ENCODE measurements at regions not wholly inside any gene's neighbourhood (a gene's known extent, or its start where the extent isn't known, plus 50 kb on each side); places are given as distances from the start of the nearest gene placed in this dataset.

DNA sequence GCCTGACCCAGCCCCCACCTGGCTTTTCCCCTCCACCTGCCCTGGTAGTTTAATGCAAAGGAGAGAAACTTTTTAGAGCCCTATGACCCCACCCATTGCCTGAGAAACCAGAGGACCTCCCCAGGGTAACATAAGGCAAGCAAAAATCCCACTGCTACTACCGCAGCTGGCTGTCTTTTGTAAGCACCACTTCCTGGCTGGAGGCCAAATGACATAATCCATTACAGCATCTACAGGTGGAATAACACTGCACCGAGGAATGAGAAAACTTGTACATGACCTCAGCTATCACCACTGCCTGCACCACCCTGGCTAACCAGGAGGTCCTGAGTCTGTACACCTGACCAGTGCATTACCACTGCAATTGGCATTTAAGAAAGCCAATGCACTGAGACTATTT lies 149.6 kb upstream of the GALNT5 start:
- 8% methylated on average over 2 of the region's 2 CpGs for WGBS (ENCODE audit: low lambda C conversion rate)
- CTCF ChIA-PET (ENCODE audit: low intra/inter-chr PET ratio, low total read pairs) = no interaction called here
- Histone ChIP-seq H3K4me1 (ENCODE audit: insufficient read depth, low read length) (no peaks in the 10 kb centered on the region), H2AFZ (ENCODE audit: low read length) (no peak overlapping the region), H3K27me3 (ENCODE audit: control insufficient read depth in 1 of 2, insufficient read depth in 2 of 2, low read length in 2 of 2) (no peaks in the 10 kb centered on the region), H3K4me2 (ENCODE audit: low read depth, low read length) (no peak overlapping the region), H3K9me3 (ENCODE audit: low read length) (peaks cover 64% of the 10 kb centered on the region), H4K20me1 (ENCODE audit: insufficient read depth, low read length) (no peaks in the 10 kb centered on the region), H3K36me3 (replicated peaks in 1 of 2; ENCODE audit: control insufficient read depth in 1 of 2, insufficient read depth in 2 of 2, low read length in 2 of 2) (no peaks in the 10 kb centered on the region), H3K9ac (ENCODE audit: insufficient read depth, low read depth, low read length) (no peak overlapping the region), H3K4me3 (replicated peaks in 1 of 3; ENCODE audit: insufficient read depth in 1 of 3, low read depth in 2 of 3, low read length in 3 of 3) (no peak overlapping the region), H3K79me2 (ENCODE audit: insufficient read depth, low read length) (no peaks in the 10 kb centered on the region), H3K27ac (ENCODE audit: extremely low read length, insufficient read depth, low read length) (no peak overlapping the region)
- FAIRE-seq (no peak), DNase-seq (ENCODE audit: low spot score) (no peak), ATAC-seq (no peak)
- BruUV-seq (replicated peaks) = no TSS peak
- in situ Hi-C loops (cut with HindIII; ENCODE audit: extremely low pct_ligation_motif_present, low pct_unique_long_range_greater_than_20kb) (no loop called here), intact Hi-C loops (cut with micrococcal nuclease; ENCODE audit: unreplicated experiment) (no loop called here)
- POLR2A ChIA-PET = no interaction called here
- TF ChIP-seq TCF7 (IDR thresholded peaks at IDR 0.05; ENCODE audit: low read depth) = no peak
- TF ChIP-seq ONECUT2 (CRISPR knock-in tag; IDR thresholded peaks at IDR 0.05) = no peak
- TF ChIP-seq, protein P1, sequence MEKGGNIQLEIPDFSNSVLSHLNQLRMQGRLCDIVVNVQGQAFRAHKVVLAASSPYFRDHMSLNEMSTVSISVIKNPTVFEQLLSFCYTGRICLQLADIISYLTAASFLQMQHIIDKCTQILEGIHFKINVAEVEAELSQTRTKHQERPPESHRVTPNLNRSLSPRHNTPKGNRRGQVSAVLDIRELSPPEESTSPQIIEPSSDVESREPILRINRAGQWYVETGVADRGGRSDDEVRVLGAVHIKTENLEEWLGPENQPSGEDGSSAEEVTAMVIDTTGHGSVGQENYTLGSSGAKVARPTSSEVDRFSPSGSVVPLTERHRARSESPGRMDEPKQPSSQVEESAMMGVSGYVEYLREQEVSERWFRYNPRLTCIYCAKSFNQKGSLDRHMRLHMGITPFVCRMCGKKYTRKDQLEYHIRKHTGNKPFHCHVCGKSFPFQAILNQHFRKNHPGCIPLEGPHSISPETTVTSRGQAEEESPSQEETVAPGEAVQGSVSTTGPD (CRISPR knock-in tag; IDR thresholded peaks at IDR 0.05) = no peak
- no peak for TF ChIP-seq ISL2 (CRISPR knock-in tag; IDR thresholded peaks at IDR 0.05)
- no peak for TF ChIP-seq MIER3 (CRISPR knock-in tag; IDR thresholded peaks at IDR 0.05; ENCODE audit: borderline replicate concordance)
- no peak for TF ChIP-seq POLR2A (IDR thresholded peaks at IDR 0.05; ENCODE audit: insufficient read depth in 1 of 2, low read depth in 2 of 2, low read length in 2 of 2)
- TF ChIP-seq, protein P2, sequence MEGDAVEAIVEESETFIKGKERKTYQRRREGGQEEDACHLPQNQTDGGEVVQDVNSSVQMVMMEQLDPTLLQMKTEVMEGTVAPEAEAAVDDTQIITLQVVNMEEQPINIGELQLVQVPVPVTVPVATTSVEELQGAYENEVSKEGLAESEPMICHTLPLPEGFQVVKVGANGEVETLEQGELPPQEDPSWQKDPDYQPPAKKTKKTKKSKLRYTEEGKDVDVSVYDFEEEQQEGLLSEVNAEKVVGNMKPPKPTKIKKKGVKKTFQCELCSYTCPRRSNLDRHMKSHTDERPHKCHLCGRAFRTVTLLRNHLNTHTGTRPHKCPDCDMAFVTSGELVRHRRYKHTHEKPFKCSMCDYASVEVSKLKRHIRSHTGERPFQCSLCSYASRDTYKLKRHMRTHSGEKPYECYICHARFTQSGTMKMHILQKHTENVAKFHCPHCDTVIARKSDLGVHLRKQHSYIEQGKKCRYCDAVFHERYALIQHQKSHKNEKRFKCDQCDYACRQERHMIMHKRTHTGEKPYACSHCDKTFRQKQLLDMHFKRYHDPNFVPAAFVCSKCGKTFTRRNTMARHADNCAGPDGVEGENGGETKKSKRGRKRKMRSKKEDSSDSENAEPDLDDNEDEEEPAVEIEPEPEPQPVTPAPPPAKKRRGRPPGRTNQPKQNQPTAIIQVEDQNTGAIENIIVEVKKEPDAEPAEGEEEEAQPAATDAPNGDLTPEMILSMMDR (CRISPR knock-in tag; IDR thresholded peaks at IDR 0.05) = no peak
- no peak for TF ChIP-seq SNRNP70 (IDR thresholded peaks at IDR 0.05; ENCODE audit: low read depth, low read length)
- no peak for TF ChIP-seq KLF13 (CRISPR knock-in tag; IDR thresholded peaks at IDR 0.05)
- TF ChIP-seq ZFP62 (CRISPR knock-in tag; IDR thresholded peaks at IDR 0.05) = no peak
- TF ChIP-seq, protein P3, sequence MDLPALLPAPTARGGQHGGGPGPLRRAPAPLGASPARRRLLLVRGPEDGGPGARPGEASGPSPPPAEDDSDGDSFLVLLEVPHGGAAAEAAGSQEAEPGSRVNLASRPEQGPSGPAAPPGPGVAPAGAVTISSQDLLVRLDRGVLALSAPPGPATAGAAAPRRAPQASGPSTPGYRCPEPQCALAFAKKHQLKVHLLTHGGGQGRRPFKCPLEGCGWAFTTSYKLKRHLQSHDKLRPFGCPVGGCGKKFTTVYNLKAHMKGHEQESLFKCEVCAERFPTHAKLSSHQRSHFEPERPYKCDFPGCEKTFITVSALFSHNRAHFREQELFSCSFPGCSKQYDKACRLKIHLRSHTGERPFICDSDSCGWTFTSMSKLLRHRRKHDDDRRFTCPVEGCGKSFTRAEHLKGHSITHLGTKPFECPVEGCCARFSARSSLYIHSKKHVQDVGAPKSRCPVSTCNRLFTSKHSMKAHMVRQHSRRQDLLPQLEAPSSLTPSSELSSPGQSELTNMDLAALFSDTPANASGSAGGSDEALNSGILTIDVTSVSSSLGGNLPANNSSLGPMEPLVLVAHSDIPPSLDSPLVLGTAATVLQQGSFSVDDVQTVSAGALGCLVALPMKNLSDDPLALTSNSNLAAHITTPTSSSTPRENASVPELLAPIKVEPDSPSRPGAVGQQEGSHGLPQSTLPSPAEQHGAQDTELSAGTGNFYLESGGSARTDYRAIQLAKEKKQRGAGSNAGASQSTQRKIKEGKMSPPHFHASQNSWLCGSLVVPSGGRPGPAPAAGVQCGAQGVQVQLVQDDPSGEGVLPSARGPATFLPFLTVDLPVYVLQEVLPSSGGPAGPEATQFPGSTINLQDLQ (CRISPR knock-in tag; IDR thresholded peaks at IDR 0.05) = no peak
- no peak for TF ChIP-seq ZMYM2 (CRISPR knock-in tag; IDR thresholded peaks at IDR 0.05)

Measured in HepG2 (cell line).